ENCODE measurements at regions not wholly inside any gene's neighbourhood (a gene's known extent, or its start where the extent isn't known, plus 50 kb on each side); places are given as distances from the start of the nearest gene placed in this dataset.

DNA sequence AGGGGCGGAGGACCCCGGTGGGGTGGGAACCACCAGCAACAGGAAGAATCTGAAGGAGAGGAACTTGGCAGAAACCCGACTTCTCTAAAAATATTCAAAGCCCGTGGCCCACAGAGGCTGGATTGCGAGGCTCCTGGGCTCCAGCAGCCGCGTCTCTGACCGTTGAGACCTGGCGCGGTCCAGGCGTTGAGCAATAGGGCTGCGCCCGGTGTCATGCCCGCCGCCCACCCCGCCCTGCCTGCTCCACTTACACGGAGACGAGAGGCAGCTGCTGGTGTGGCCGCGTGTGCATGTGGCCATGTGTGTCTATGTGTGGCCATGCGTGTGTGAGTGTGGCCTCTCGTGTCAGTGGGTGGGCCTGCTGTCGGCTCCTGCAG is 83.6 kb downstream of the IRF8 start:
- Histone ChIP-seq H3K9me3 (no peaks in the 10 kb centered on the region), H3K4me1 (peaks cover 0 to 11% (median 3%) of the 10 kb centered on the region in 4 donors), H3K4me3 (no peak overlapping the region), H3K36me3 (no peaks in the 10 kb centered on the region), H3K27ac (no peak overlapping the region), H3K27me3 (no peaks in the 10 kb centered on the region)
- intact Hi-C loops (cut with DNase I) = no loop called here
- ATAC-seq (peak; percentile 2 to 31 (median 17)), DNase-seq (peak in 2 of 3 donors; percentile 55 to 64)
- TF ChIP-seq POLR2A (IDR thresholded peaks at IDR 0.05) = no peak
- no CpG with 5 or more reads among the region's 23 CpGs for WGBS (ENCODE audit: insufficient coverage, low coverage, low lambda C conversion rate, missing lambda C conversion rate)

DNA sequence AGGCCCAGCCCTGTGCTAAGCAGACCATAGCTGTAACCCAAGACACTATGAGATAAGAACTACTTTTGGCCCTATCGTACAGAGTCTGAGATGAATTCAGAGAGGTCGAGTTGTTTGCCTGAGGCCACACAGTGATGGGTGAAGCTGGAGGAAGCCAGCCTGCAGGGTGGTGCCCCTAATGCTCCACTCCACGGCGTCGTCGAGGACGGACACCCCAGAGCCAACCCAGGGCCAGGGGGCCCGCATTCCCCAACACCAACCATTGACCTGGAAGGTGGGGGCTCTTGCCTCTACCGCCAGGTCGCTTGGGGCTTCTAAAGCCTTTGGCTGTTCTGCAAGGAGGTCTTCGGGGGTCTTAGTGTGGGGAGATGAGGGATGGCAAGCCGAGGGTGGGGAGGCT is 84.1 kb downstream of the IRF8 start:
- Histone ChIP-seq H3K36me3 (no peaks in the 10 kb centered on the region), H3K27me3 (no peaks in the 10 kb centered on the region), H3K9me3 (no peaks in the 10 kb centered on the region), H3K4me3 (no peak overlapping the region), H3K4me1 (peaks cover 0 to 11% (median 3%) of the 10 kb centered on the region in 4 donors), H3K27ac (no peak overlapping the region)
- 80% methylated on average over 1 of the region's 12 CpGs for WGBS (ENCODE audit: insufficient coverage, low coverage, low lambda C conversion rate, missing lambda C conversion rate)
- TF ChIP-seq POLR2A (IDR thresholded peaks at IDR 0.05) = no peak
- TF ChIP-seq, protein P1, sequence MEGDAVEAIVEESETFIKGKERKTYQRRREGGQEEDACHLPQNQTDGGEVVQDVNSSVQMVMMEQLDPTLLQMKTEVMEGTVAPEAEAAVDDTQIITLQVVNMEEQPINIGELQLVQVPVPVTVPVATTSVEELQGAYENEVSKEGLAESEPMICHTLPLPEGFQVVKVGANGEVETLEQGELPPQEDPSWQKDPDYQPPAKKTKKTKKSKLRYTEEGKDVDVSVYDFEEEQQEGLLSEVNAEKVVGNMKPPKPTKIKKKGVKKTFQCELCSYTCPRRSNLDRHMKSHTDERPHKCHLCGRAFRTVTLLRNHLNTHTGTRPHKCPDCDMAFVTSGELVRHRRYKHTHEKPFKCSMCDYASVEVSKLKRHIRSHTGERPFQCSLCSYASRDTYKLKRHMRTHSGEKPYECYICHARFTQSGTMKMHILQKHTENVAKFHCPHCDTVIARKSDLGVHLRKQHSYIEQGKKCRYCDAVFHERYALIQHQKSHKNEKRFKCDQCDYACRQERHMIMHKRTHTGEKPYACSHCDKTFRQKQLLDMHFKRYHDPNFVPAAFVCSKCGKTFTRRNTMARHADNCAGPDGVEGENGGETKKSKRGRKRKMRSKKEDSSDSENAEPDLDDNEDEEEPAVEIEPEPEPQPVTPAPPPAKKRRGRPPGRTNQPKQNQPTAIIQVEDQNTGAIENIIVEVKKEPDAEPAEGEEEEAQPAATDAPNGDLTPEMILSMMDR (IDR thresholded peaks at IDR 0.05) = no peak
- DNase-seq = peak in 1 of 3 donors; percentile 36
- ATAC-seq = no peak
- intact Hi-C loops (cut with DNase I) = no loop called here

DNA sequence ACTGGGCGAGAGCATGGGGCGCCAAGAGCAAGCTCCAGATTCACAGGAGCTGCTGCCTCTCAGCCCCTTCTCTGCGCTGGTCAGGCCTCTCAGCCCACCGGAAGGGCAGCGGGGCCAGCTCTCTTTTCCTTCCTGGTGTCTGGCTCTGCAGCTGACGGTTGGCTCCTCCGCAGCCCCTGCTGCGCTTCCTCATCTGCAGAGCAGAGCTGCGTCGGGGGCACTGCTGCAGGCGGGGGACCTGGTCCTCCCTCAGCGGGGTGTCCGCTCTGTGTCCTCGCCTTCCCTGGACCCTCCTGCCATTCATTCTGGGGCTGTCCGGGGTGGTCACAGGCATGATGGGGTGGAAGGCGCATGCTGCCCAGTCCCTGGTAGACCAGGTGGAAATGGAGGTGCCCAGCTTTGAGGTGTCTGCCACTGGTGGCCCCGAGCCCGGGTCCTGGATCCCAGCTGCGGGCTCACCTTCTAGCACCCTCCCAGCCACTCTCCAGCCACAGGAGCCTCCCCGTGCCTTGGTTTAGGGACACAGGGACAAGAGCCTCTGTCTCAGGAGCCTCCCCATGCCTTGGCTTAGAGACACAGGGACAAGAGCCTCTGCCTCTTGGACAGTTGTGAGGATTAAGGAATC is 84.8 kb downstream of the IRF8 start:
- H3K9me3 ChIP-seq = no peaks in the 10 kb centered on the region
- 50% methylated on average over 1 of the region's 20 CpGs for WGBS (ENCODE audit: insufficient coverage, low coverage, low lambda C conversion rate, missing lambda C conversion rate)
- peaks cover 0 to 11% (median 3%) of the 10 kb centered on the region in 4 donors for H3K4me1 ChIP-seq
- intact Hi-C loops (cut with DNase I) = no loop called here
- H3K27ac ChIP-seq = no peak overlapping the region
- ATAC-seq (peak in 1 of 4 donors; percentile 9), DNase-seq (peak in 2 of 3 donors; percentile 34 to 40)
- H3K27me3 ChIP-seq = no peaks in the 10 kb centered on the region
- TF ChIP-seq, protein P1 (IDR thresholded peaks at IDR 0.05) = no peak
- no peak for TF ChIP-seq POLR2A (IDR thresholded peaks at IDR 0.05)
- no peak overlapping the region for H3K4me3 ChIP-seq
- H3K36me3 ChIP-seq = no peaks in the 10 kb centered on the region

DNA sequence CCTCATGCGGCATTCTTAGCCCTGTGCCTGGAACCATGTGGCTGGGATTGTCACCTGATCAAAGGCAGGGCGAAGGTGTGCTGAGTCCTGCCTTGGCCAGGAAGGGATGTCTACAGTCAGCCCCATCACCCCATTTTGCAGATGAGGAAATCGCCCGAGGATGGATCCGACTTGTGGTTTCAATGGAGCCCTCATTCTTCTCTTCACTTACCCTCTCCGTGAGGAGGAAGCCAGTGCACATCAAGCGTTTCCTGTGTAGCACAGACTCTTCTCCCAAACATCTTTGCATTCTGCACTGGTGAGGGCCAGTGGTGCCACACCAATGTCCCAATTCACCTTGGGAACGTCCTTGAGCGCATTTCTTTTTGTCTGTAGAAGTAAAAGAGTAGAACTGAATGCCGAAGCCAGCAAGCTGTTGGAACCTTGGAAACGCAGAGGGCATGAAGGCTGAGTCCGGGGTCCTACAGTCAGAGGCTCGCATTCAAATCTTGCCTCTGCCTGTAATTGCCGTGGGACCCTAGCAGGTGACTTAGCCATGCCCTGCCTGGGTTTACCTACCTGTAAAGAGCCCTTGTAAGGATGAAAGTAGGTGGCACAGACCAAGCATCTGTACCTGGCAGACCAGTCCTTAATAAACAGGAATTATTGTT is 85.4 kb downstream of the IRF8 start:
- TF ChIP-seq, protein P1 (IDR thresholded peaks at IDR 0.05) = no peak
- TF ChIP-seq POLR2A (IDR thresholded peaks at IDR 0.05) = no peak
- intact Hi-C loops (cut with DNase I) = no loop called here
- Histone ChIP-seq H3K36me3 (no peaks in the 10 kb centered on the region), H3K27me3 (no peaks in the 10 kb centered on the region), H3K27ac (no peak overlapping the region), H3K4me3 (no peak overlapping the region), H3K4me1 (peaks cover 0 to 11% (median 3%) of the 10 kb centered on the region in 4 donors), H3K9me3 (no peaks in the 10 kb centered on the region)
- ATAC-seq = no peak
- DNase-seq = peak in 2 of 3 donors; percentile 7 to 26
- 66% methylated on average over 5 of the region's 14 CpGs for WGBS (ENCODE audit: insufficient coverage, low coverage, low lambda C conversion rate, missing lambda C conversion rate)

DNA sequence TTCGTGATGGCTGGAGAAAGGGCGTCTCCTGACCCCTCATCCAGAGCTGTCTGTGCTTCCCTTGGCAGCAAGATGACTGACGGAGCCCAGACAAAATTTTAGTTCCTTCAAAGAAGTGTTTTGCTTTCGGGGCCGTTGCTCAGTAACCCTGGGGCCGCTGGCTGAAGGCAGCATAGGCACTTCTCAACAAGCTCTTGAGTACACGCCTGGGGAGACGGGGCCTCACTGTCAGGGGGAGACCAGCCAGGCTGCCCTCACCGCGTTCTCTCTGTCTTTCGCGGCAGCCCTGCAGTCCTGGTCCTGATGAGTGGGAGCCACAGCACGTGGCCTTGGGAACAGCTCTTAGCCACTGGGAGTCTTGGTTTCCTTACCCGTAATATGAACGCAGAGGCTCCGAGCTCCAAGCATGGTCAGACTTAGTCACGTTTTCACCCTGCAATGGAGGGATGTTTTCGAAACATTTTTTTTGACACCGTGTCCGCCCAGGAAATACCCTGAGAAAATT is 86.0 kb downstream of the IRF8 start:
- intact Hi-C loops (cut with DNase I) = loop anchor here (5.0 kb wide), 1 partner anchor 163 kb away; no protein-coding TSS in a partner anchor
- peaks cover 0 to 11% (median 3%) of the 10 kb centered on the region in 4 donors for H3K4me1 ChIP-seq
- H3K27ac ChIP-seq = no peak overlapping the region

More for the DNA sequence above, 86.0 kb downstream of the IRF8 start:
- H3K4me3 ChIP-seq = no peak overlapping the region
- ATAC-seq (peak in 2 of 4 donors; percentile 3 to 42), DNase-seq (peak in 2 of 3 donors; percentile 14 to 42)
- TF ChIP-seq, protein P1 (IDR thresholded peaks at IDR 0.05) = no peak
- TF ChIP-seq POLR2A (IDR thresholded peaks at IDR 0.05) = no peak
- H3K9me3 ChIP-seq = no peaks in the 10 kb centered on the region
- H3K36me3 ChIP-seq = no peaks in the 10 kb centered on the region
- WGBS (ENCODE audit: insufficient coverage, low coverage, low lambda C conversion rate, missing lambda C conversion rate) = 35% methylated on average over 9 of the region's 20 CpGs
- no peaks in the 10 kb centered on the region for H3K27me3 ChIP-seq
